ENCODE measurements at regions not wholly inside any gene's neighbourhood (a gene's known extent, or its start where the extent isn't known, plus 50 kb on each side); places are given as distances from the start of the nearest gene placed in this dataset.

DNA sequence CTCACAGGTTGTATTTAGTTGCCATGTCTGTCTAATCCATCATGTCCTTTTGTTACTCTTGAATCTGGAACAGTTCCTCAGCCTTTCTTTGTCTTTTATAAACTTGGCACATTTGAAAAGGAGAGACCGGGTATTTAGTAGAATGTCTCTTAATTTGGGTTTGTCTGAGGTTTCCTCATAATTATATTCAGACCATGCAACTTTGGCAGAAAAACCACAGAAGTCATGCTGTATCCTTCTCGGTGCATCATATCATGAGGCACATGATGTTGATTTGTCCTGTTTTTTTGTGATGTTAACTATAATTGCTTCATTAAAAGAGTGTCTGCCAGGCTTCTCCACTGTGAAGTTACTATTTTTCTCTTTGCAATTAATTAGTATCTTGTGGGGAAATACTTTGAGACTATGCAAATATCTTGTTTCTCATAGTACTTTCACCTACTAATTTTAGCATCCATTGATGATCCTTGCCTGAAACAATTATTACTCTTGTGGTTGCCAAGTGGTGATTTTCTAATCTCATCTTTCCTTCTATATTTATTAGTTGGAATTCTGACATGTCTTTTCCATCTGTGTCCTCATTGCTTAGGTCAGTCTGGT, 837.3 kb downstream of the DHX35 start:
- Histone ChIP-seq H3K27ac (ENCODE audit: low read depth in 1 of 2, low read length in 2 of 2) (no peak overlapping the region), H3K27me3 (ENCODE audit: control insufficient read depth in 1 of 2, insufficient read depth in 2 of 2, low read length in 1 of 2) (no peaks in the 10 kb centered on the region), H3K4me1 (ENCODE audit: control insufficient read depth in 1 of 2, insufficient read depth in 2 of 2, low read length in 2 of 2) (no peaks in the 10 kb centered on the region), H3K4me3 (ENCODE audit: low read length in 2 of 2) (no peak overlapping the region), H3K36me3 (ENCODE audit: control insufficient read depth in 1 of 2, insufficient read depth in 2 of 2, low read length in 1 of 2) (no peaks in the 10 kb centered on the region), H3K9me3 (ENCODE audit: control insufficient read depth, low read length) (no peaks in the 10 kb centered on the region)
- ATAC-seq (ENCODE audit: low FRiP score) (no peak), DNase-seq (no peak)
- intact Hi-C loops (cut with DNase I) = no loop called here
- WGBS, 2 donors = 85 to 91% methylated on average over 2 of the region's 2 CpGs

- H3K27me3 ChIP-seq (ENCODE audit: control insufficient read depth in 1 of 2, insufficient read depth in 2 of 2, low read length in 1 of 2) = no peaks in the 10 kb centered on the region
- H3K27ac ChIP-seq (ENCODE audit: low read depth in 1 of 2, low read length in 2 of 2) = no peak overlapping the region
- intact Hi-C loops (cut with DNase I) = no loop called here
- H3K9me3 ChIP-seq (ENCODE audit: control insufficient read depth, low read length) = no peaks in the 10 kb centered on the region
- ATAC-seq (ENCODE audit: low FRiP score) (peak; percentile 63), DNase-seq (peak in 1 of 2 donors; percentile 43)
- H3K4me1 ChIP-seq (ENCODE audit: control insufficient read depth in 1 of 2, insufficient read depth in 2 of 2, low read length in 2 of 2) = no peaks in the 10 kb centered on the region
- WGBS, 2 donors = 61 to 73% methylated on average over 3 of the region's 3 CpGs
- H3K4me3 ChIP-seq (ENCODE audit: low read length in 2 of 2) = no peak overlapping the region
- H3K36me3 ChIP-seq (ENCODE audit: control insufficient read depth in 1 of 2, insufficient read depth in 2 of 2, low read length in 1 of 2) = no peaks in the 10 kb centered on the region
These were observed 833.5 kb downstream of the DHX35 start for GRCh38 chr20:39795401-39796272.

- Histone ChIP-seq H3K4me3 (ENCODE audit: low read length in 2 of 2) (no peak overlapping the region), H3K9me3 (ENCODE audit: control insufficient read depth, low read length) (no peaks in the 10 kb centered on the region), H3K36me3 (ENCODE audit: control insufficient read depth in 1 of 2, insufficient read depth in 2 of 2, low read length in 1 of 2) (no peaks in the 10 kb centered on the region), H3K4me1 (ENCODE audit: control insufficient read depth in 1 of 2, insufficient read depth in 2 of 2, low read length in 2 of 2) (no peaks in the 10 kb centered on the region), H3K27me3 (ENCODE audit: control insufficient read depth in 1 of 2, insufficient read depth in 2 of 2, low read length in 1 of 2) (no peaks in the 10 kb centered on the region), H3K27ac (ENCODE audit: low read depth in 1 of 2, low read length in 2 of 2) (no peak overlapping the region)
- no peak for DNase-seq
- intact Hi-C loops (cut with DNase I) = no loop called here
- ATAC-seq (ENCODE audit: low FRiP score) = no peak
These were observed 830.2 kb downstream of the DHX35 start for GRCh38 chr20:39792334-39792733.

- H3K4me1 ChIP-seq (ENCODE audit: control insufficient read depth in 1 of 2, insufficient read depth in 2 of 2, low read length in 2 of 2) = peaks cover 0 to 2% of the 10 kb centered on the region in 2 donors
- intact Hi-C loops (cut with DNase I) = no loop called here
These were observed 827.3 kb downstream of the DHX35 start for GRCh38 chr20:39789411-39789810.

DNA sequence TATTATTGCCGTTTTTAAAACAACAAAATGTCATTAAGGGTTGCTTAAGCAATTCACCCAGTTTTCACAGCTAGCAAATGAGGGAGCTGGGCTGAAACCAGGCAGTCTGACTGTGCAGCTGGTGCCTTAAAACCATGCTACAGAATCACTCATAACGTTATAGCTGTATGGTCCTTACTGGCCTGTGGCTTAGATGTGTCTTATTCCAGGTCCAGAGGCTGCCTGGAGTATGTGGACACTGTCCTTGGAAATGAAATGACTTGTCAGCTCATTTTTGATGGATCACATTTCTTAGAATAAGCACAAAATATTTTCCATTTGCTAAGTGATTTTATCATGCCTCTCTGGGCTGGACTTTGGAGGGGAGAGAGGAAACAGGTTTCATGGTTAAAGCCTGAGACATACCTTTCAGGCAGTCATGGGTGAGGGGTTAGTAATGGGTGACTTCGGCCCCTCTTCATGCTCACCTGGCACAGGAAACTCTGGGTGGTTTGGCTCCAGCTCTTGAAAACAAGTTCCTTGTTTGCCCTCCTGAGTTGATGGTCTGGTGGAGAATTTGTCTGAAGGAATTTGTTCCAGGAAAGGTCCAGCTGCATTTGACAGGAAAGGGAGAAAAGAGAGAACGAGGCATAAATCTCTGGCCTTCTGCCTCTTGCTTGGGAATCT, 823.2 kb downstream of the DHX35 start:
- intact Hi-C loops (cut with DNase I) = no loop called here

More at GRCh38 chr20:39789411-39789810, 827.3 kb downstream of the DHX35 start:
- H3K36me3 ChIP-seq (ENCODE audit: control insufficient read depth in 1 of 2, insufficient read depth in 2 of 2, low read length in 1 of 2) = no peaks in the 10 kb centered on the region
- H3K9me3 ChIP-seq (ENCODE audit: control insufficient read depth, low read length) = no peaks in the 10 kb centered on the region
- DNase-seq (no peak), ATAC-seq (ENCODE audit: low FRiP score) (no peak)
- WGBS, 2 donors = 95% methylated on average over 3 of the region's 3 CpGs
- no peaks in the 10 kb centered on the region for H3K27me3 ChIP-seq (ENCODE audit: control insufficient read depth in 1 of 2, insufficient read depth in 2 of 2, low read length in 1 of 2)
- no peak overlapping the region for H3K4me3 ChIP-seq (ENCODE audit: low read length in 2 of 2)
- H3K27ac ChIP-seq (ENCODE audit: low read depth in 1 of 2, low read length in 2 of 2) = no peak overlapping the region

GRCh38 chr20:39784693-39785092, 822.5 kb downstream of the DHX35 start:
- no peaks in the 10 kb centered on the region for H3K36me3 ChIP-seq (ENCODE audit: control insufficient read depth in 1 of 2, insufficient read depth in 2 of 2, low read length in 1 of 2)
- WGBS, 2 donors = 2 to 18% methylated on average over 1 of the region's 1 CpG
- intact Hi-C loops (cut with DNase I) = no loop called here
- no peak overlapping the region for H3K4me3 ChIP-seq (ENCODE audit: low read length in 2 of 2)
- ATAC-seq (ENCODE audit: low FRiP score) = no peak
- H3K9me3 ChIP-seq (ENCODE audit: control insufficient read depth, low read length) = peaks cover 3% of the 10 kb centered on the region
- peaks cover 2% of the 10 kb centered on the region in 2 donors for H3K4me1 ChIP-seq (ENCODE audit: control insufficient read depth in 1 of 2, insufficient read depth in 2 of 2, low read length in 2 of 2)
- no peak for DNase-seq
- H3K27me3 ChIP-seq (ENCODE audit: control insufficient read depth in 1 of 2, insufficient read depth in 2 of 2, low read length in 1 of 2) = no peaks in the 10 kb centered on the region
- no peak overlapping the region for H3K27ac ChIP-seq (ENCODE audit: low read depth in 1 of 2, low read length in 2 of 2)

More for the DNA sequence above, 823.2 kb downstream of the DHX35 start:
- Histone ChIP-seq H3K27me3 (ENCODE audit: control insufficient read depth in 1 of 2, insufficient read depth in 2 of 2, low read length in 1 of 2) (no peaks in the 10 kb centered on the region), H3K9me3 (ENCODE audit: control insufficient read depth, low read length) (peaks cover 3% of the 10 kb centered on the region), H3K4me3 (ENCODE audit: low read length in 2 of 2) (no peak overlapping the region), H3K4me1 (ENCODE audit: control insufficient read depth in 1 of 2, insufficient read depth in 2 of 2, low read length in 2 of 2) (peaks cover 2% of the 10 kb centered on the region in 2 donors), H3K27ac (ENCODE audit: low read depth in 1 of 2, low read length in 2 of 2) (no peak overlapping the region), H3K36me3 (ENCODE audit: control insufficient read depth in 1 of 2, insufficient read depth in 2 of 2, low read length in 1 of 2) (no peaks in the 10 kb centered on the region)
- DNase-seq = no peak
- 6 to 14% methylated on average over 4 of the region's 4 CpGs for WGBS, 2 donors
- ATAC-seq (ENCODE audit: low FRiP score) = no peak

DNA sequence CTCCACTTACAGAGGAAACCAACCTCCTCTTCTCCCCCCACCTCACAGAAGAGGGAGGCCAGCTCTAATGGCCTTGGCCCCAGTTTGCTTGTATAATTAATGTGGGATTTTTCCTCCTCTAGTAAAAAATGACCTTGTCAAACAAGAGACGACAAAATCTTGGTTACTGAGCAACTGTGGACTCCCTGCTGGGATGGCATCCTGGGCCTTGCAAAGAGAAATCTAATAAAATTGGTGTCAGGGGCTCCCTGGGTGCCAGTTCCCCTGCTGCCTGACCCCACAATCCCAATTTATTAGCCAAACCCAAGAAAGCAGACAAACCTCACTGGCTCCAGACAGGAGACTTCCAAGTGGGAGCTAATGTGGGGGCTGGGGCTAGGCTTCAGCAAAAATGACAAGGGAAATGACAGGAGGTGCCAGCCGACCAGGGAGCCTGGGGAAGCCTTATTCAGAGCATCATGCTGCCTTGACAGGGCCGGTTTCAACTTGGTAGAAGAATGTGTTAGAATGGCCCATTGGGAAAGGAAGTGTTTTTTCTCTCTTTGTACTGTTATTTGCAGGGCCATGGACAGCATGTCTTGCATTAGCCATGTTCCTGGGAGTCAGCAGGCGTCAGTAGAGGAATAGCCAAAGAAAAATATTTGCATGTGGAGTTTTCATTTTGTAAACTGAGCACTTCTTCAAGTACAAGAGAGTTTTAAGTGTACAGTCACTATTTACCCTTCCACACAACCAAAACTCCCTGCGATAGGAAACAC, 816.9 kb downstream of the DHX35 start:
- Histone ChIP-seq H3K27me3 (ENCODE audit: control insufficient read depth in 1 of 2, insufficient read depth in 2 of 2, low read length in 1 of 2) (no peaks in the 10 kb centered on the region), H3K4me3 (ENCODE audit: low read length in 2 of 2) (no peak overlapping the region), H3K27ac (ENCODE audit: low read depth in 1 of 2, low read length in 2 of 2) (no peak overlapping the region), H3K9me3 (ENCODE audit: control insufficient read depth, low read length) (peaks cover 7% of the 10 kb centered on the region), H3K4me1 (ENCODE audit: control insufficient read depth in 1 of 2, insufficient read depth in 2 of 2, low read length in 2 of 2) (peaks cover 0 to under 1% of the 10 kb centered on the region in 2 donors), H3K36me3 (ENCODE audit: control insufficient read depth in 1 of 2, insufficient read depth in 2 of 2, low read length in 1 of 2) (no peaks in the 10 kb centered on the region)
- ATAC-seq (ENCODE audit: low FRiP score) (no peak), DNase-seq (no peak)
- WGBS, 2 donors = 43 to 44% methylated on average over 5 of the region's 5 CpGs
- intact Hi-C loops (cut with DNase I) = no loop called here

DNA sequence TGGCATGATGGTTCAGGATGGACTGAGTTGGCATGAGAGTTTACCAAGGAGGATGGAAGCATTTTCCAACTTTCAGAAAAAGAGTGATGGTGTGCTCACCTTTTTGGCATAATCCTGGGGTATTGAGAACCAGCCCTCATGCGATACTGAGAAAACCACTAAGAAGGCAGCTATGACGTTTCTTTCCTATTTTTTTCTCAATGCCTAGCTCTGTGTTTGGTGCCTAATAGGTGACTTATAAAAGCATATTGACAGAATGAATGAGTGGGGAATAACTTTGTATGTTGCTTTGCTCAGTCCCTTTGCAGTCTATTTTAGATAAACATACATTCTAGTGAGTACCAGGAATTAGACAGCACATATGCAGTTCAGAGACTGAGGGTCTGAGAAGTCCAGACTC, 816.3 kb downstream of the DHX35 start:
- no peaks in the 10 kb centered on the region for H3K4me1 ChIP-seq (ENCODE audit: control insufficient read depth in 1 of 2, insufficient read depth in 2 of 2, low read length in 2 of 2)
- H3K27ac ChIP-seq (ENCODE audit: low read depth in 1 of 2, low read length in 2 of 2) = no peak overlapping the region
- DNase-seq = no peak
- ATAC-seq (ENCODE audit: low FRiP score) = no peak
- WGBS, 2 donors = 83 to 86% methylated on average over 2 of the region's 2 CpGs
- H3K27me3 ChIP-seq (ENCODE audit: control insufficient read depth in 1 of 2, insufficient read depth in 2 of 2, low read length in 1 of 2) = no peaks in the 10 kb centered on the region
- intact Hi-C loops (cut with DNase I) = no loop called here
- H3K36me3 ChIP-seq (ENCODE audit: control insufficient read depth in 1 of 2, insufficient read depth in 2 of 2, low read length in 1 of 2) = no peaks in the 10 kb centered on the region
- peaks cover 5% of the 10 kb centered on the region for H3K9me3 ChIP-seq (ENCODE audit: control insufficient read depth, low read length)
- no peak overlapping the region for H3K4me3 ChIP-seq (ENCODE audit: low read length in 2 of 2)
